ENCODE measurements at regions not wholly inside any gene's neighbourhood (a gene's known extent, or its start where the extent isn't known, plus 50 kb on each side); places are given as distances from the start of the nearest gene placed in this dataset.

DNA sequence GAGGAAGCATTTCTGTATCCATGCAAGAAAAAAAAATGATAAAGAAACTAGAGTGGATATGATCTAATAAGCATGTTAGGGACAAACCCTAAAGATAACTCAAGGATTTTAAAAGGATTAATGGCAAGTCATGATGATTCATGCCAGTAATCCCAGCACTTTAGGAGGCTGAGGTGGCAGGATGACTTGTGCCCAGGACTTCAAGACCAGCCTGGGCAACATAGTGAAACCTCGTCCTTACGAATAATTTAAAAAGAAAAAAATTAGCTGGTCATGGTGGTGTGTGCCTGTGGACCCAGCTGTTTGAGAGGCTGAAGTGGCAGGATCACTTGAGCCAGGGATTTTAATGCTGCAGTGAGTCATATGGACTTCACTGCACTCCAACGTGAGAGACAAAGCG is 145.5 kb upstream of the BLID start:
- ChIA-PET CTCF (no interaction called here), POLR2A (ENCODE audit: unreplicated experiment) (no interaction called here)
- DNase-seq (peak; percentile 21), ATAC-seq (ENCODE audit: low read depth) (no peak)
- TF ChIP-seq RFX5 (IDR thresholded peaks at IDR 0.05; ENCODE audit: low read depth, low read length) (no peak), CEBPB (IDR thresholded peaks at IDR 0.05; ENCODE audit: low read depth, low read length) (no peak), RCOR1 (IDR thresholded peaks at IDR 0.05; ENCODE audit: insufficient replicate concordance, low read length) (no peak), CHD1 (IDR thresholded peaks at IDR 0.05; ENCODE audit: low read depth, low read length) (no peak), BHLHE40 (IDR thresholded peaks at IDR 0.05; ENCODE audit: low read depth, low read length) (no peak), MAZ (IDR thresholded peaks at IDR 0.05; ENCODE audit: borderline replicate concordance, low read depth, low read length) (no peak)
- TF ChIP-seq, protein P1, sequence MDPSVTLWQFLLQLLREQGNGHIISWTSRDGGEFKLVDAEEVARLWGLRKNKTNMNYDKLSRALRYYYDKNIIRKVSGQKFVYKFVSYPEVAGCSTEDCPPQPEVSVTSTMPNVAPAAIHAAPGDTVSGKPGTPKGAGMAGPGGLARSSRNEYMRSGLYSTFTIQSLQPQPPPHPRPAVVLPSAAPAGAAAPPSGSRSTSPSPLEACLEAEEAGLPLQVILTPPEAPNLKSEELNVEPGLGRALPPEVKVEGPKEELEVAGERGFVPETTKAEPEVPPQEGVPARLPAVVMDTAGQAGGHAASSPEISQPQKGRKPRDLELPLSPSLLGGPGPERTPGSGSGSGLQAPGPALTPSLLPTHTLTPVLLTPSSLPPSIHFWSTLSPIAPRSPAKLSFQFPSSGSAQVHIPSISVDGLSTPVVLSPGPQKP (IDR thresholded peaks at IDR 0.05; ENCODE audit: borderline replicate concordance, low read depth, low read length): no peak
- TF ChIP-seq, protein P2, sequence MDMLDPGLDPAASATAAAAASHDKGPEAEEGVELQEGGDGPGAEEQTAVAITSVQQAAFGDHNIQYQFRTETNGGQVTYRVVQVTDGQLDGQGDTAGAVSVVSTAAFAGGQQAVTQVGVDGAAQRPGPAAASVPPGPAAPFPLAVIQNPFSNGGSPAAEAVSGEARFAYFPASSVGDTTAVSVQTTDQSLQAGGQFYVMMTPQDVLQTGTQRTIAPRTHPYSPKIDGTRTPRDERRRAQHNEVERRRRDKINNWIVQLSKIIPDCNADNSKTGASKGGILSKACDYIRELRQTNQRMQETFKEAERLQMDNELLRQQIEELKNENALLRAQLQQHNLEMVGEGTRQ (IDR thresholded peaks at IDR 0.05; ENCODE audit: low read depth, low read length): no peak
- Histone ChIP-seq H3K56ac (ENCODE audit: extremely low read depth, insufficient read depth, low read length) (no peak overlapping the region), H3K4ac (ENCODE audit: low read depth, low read length) (no peak overlapping the region), H3K4me1 (ENCODE audit: control insufficient read depth, insufficient read depth, low read length) (0 out of 2 replicates have a peak, but pooled peaks cover 3% of the 10 kb centered on the region), H3K23ac (ENCODE audit: low read depth, low read length) (no peak overlapping the region), H2AK5ac (ENCODE audit: low read depth, low read length) (no peak overlapping the region), H2BK5ac (ENCODE audit: low read depth, low read length, poor library complexity, severe bottlenecking) (no peak overlapping the region), H3K9ac (ENCODE audit: low read depth, low read length) (no peak overlapping the region), H3K9me3 (ENCODE audit: control insufficient read depth, insufficient read depth, low read length) (0 out of 2 replicates have a peak, but pooled peaks cover 2% of the 10 kb centered on the region), H3K27ac (ENCODE audit: insufficient read depth, low read length) (no peak overlapping the region), H2AFZ (replicated peaks; ENCODE audit: low read length, poor library complexity) (no peak overlapping the region), H2BK15ac (ENCODE audit: low read depth, low read length) (no peak overlapping the region), H3K4me3 (ENCODE audit: insufficient read depth, low read depth, low read length) (no peak overlapping the region), H4K8ac (ENCODE audit: low read depth in 2 of 2, low read length in 2 of 2) (no peak overlapping the region), H2BK20ac (ENCODE audit: low read depth, low read length) (no peak overlapping the region), H3K18ac (ENCODE audit: low read depth, low read length) (no peak overlapping the region), H3K4me2 (ENCODE audit: low read depth, low read length) (no peak overlapping the region), H2AK9ac (replicated peaks; ENCODE audit: low read depth, low read length, poor library complexity) (no peak overlapping the region), H3K36me3 (ENCODE audit: control insufficient read depth, insufficient read depth, low read length) (peaks cover 9% of the 10 kb centered on the region), H2BK120ac (ENCODE audit: low read depth, low read length) (no peak overlapping the region), H3K79me1 (ENCODE audit: low read depth in 1 of 2, low read length in 2 of 2) (no peaks in the 10 kb centered on the region), H3K9me1 (ENCODE audit: insufficient read depth, low read length) (no peaks in the 10 kb centered on the region), H4K91ac (ENCODE audit: insufficient read depth, low read depth, low read length) (no peak overlapping the region), H3K27me3 (ENCODE audit: control insufficient read depth, insufficient read depth, low read length) (no peaks in the 10 kb centered on the region), H4K5ac (ENCODE audit: low read depth, low read length) (no peak overlapping the region), H4K20me1 (ENCODE audit: insufficient read depth, low read length) (no peaks in the 10 kb centered on the region), H3K14ac (replicated peaks; ENCODE audit: low read depth, low read length) (no peak overlapping the region)
- BruUV-seq (replicated peaks): no TSS peak
- in situ Hi-C loops (cut with MboI; ENCODE audit: low sequenced_read_pairs) (no loop called here), dilution Hi-C loops (cut with HindIII; ENCODE audit: low sequenced_read_pairs, unreplicated experiment) (no loop called here), intact Hi-C loops (cut with micrococcal nuclease) (no loop called here)
- WGBS, 2 experiments (ENCODE audit: extremely low coverage in 2 of 2, insufficient read length in 1 of 2): no CpG with 5 or more reads among the region's 4 CpGs
